ENCODE measurements at regions not wholly inside any gene's neighbourhood (a gene's known extent, or its start where the extent isn't known, plus 50 kb on each side); places are given as distances from the start of the nearest gene placed in this dataset.

DNA sequence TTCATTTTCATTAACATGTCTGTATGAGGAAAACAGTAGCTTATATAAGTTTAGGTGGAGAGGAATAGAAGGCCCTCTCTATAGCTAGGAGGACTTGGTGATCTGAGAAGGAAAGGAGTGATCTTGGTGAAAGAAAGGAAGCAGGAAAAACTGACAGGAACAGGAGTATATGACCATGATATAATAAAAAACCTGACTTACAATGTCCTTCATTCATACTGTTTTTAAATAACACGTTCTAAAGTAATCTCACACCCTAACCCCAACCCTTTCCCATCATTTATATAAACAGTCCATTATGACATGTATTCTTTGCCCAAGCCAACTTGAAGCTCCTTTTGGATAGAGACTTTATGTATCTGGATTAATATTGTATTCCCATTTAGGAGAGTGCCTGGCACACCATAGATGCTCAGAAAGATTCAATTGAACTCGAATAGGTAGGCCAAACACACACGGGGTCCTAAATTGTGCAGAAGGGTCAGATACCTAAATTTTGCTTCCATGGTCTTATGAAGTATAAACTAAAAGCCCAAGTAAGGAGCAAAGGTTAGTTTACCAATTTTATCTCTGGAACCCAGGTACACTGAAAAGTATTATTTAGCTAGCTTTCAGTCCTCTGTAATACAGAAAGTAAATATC is 75.9 kb downstream of the OR2B2 start:
- TF ChIP-seq FOS (IDR thresholded peaks at IDR 0.05; ENCODE audit: low read depth, low read length): no peak
- no peak for TF ChIP-seq ELK1 (IDR thresholded peaks at IDR 0.05; ENCODE audit: borderline replicate concordance, low read depth, low read length)
- TF ChIP-seq, protein P1, sequence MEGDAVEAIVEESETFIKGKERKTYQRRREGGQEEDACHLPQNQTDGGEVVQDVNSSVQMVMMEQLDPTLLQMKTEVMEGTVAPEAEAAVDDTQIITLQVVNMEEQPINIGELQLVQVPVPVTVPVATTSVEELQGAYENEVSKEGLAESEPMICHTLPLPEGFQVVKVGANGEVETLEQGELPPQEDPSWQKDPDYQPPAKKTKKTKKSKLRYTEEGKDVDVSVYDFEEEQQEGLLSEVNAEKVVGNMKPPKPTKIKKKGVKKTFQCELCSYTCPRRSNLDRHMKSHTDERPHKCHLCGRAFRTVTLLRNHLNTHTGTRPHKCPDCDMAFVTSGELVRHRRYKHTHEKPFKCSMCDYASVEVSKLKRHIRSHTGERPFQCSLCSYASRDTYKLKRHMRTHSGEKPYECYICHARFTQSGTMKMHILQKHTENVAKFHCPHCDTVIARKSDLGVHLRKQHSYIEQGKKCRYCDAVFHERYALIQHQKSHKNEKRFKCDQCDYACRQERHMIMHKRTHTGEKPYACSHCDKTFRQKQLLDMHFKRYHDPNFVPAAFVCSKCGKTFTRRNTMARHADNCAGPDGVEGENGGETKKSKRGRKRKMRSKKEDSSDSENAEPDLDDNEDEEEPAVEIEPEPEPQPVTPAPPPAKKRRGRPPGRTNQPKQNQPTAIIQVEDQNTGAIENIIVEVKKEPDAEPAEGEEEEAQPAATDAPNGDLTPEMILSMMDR (conservative IDR thresholded peaks at IDR 0.05; ENCODE audit: low read depth, low read length): no peak
- TF ChIP-seq POLR2A (IDR thresholded peaks at IDR 0.05; ENCODE audit: low read depth, low read length): no peak
- TF ChIP-seq RCOR1 (IDR thresholded peaks at IDR 0.05; ENCODE audit: insufficient replicate concordance, low read length): no peak

Data from IMR-90 (cell line).